ENCODE measurements at regions not wholly inside any gene's neighbourhood (a gene's known extent, or its start where the extent isn't known, plus 50 kb on each side); places are given as distances from the start of the nearest gene placed in this dataset.

GRCh38 chr2:239532250-239532649, 131.4 kb upstream of the HDAC4 start:
- TF ChIP-seq, protein P1, sequence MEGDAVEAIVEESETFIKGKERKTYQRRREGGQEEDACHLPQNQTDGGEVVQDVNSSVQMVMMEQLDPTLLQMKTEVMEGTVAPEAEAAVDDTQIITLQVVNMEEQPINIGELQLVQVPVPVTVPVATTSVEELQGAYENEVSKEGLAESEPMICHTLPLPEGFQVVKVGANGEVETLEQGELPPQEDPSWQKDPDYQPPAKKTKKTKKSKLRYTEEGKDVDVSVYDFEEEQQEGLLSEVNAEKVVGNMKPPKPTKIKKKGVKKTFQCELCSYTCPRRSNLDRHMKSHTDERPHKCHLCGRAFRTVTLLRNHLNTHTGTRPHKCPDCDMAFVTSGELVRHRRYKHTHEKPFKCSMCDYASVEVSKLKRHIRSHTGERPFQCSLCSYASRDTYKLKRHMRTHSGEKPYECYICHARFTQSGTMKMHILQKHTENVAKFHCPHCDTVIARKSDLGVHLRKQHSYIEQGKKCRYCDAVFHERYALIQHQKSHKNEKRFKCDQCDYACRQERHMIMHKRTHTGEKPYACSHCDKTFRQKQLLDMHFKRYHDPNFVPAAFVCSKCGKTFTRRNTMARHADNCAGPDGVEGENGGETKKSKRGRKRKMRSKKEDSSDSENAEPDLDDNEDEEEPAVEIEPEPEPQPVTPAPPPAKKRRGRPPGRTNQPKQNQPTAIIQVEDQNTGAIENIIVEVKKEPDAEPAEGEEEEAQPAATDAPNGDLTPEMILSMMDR (IDR thresholded peaks at IDR 0.05): no peak
- TF ChIP-seq POLR2A (IDR thresholded peaks at IDR 0.05): no peak
